Prostate gland (tissue), 2 donors: ENCODE measurements at regions not wholly inside any gene's neighbourhood (a gene's known extent, or its start where the extent isn't known, plus 50 kb on each side); places are given as distances from the start of the nearest gene placed in this dataset.

Experiments
- DNase-seq: peaks from one replicate; pipeline ENCODE4 v3.0.0-alpha.2; 2019; ENCODE audit warnings: low spot score
- H3K27ac ChIP-seq, 2 donors: fragments of 200-600 bp; sonication (generic); 2 replicates each; pipeline ENCODE4 v1.5.1; 2017 to 2019
- H3K27me3 ChIP-seq: fragments of 200-600 bp; sonication (generic); replicated peaks from 2 replicates; pipeline ENCODE4 v1.5.1; 2019; ENCODE audit not compliant: insufficient read depth
- H3K36me3 ChIP-seq, 2 donors: fragments of 200-600 bp; sonication (generic); 1 replicate in 1 of 2; 2 replicates in 1 of 2; pipeline versions ENCODE4 v1.5.1 to v1.8.1; 2017 to 2019
- H3K4me1 ChIP-seq: fragments of 200-600 bp; sonication (generic); replicated peaks from 2 replicates; pipeline ENCODE4 v1.5.1; 2019
- H3K4me3 ChIP-seq, 2 donors: fragments of 200-600 bp; sonication (generic); 2 replicates each; pipeline ENCODE4 v1.5.1; 2017 to 2019
- H3K9me3 ChIP-seq: fragments of 200-600 bp; sonication (generic); 2 replicates; pipeline ENCODE4 v1.5.1; 2017
- CTCF ChIP-seq, 4 experiments: fragments of 200-600 bp in 2 of 4; fragments of 450-650 bp in 2 of 4; sonication (generic) in 2 of 4; IDR thresholded peaks; 1 replicate in 3 of 4; 2 replicates in 1 of 4; pipeline ENCODE4 v1.5.1; 2016 to 2019; ENCODE audit warnings: antibody characterized with exemption in 4 of 4, mild to moderate bottlenecking in 2 of 4, moderate library complexity in 2 of 4
- POLR2A ChIP-seq: fragments of 450-650 bp; IDR thresholded peaks from one replicate; pipeline ENCODE4 v1.6.1; 2016; ENCODE audit warnings: antibody characterized with exemption, mild to moderate bottlenecking
- POLR2AphosphoS5 ChIP-seq: sonication (generic); formaldehyde crosslinking; IDR thresholded peaks from one replicate; pipeline ENCODE4 v1.6.1; 2017; ENCODE audit warnings: antibody characterized with exemption
- WGBS: methylation state at CpG from one replicate; pipeline ENCODE4 v1.1.5; 2018; 5-methylcytosine and 5-hydroxymethylcytosine counted together
- intact Hi-C: fragments of 100-400 bp; cut with DNase I; formaldehyde crosslinking; loops from one replicate; pipeline ENCODE4 v1.14.2; 2022

GRCh38 chr11:69869311-69869939, 50.2 kb upstream of the FGF3 start:
- Histone ChIP-seq H3K27me3 (peaks cover 3% of the 10 kb centered on the region), H3K36me3 (no peaks in the 10 kb centered on the region), H3K4me3 (no peak overlapping the region), H3K9me3 (no peaks in the 10 kb centered on the region), H3K27ac (no peak overlapping the region), H3K4me1 (no peaks in the 10 kb centered on the region)
- intact Hi-C loops, result no loop called here
- WGBS, result 83% methylated on average over 13 of the region's 13 CpGs
- DNase-seq, result no peak
- TF ChIP-seq POLR2AphosphoS5 (no peak), POLR2A (no peak), CTCF (IDR thresholded peaks at IDR 0.05) (no peak)

GRCh38 chr11:69870766-69871165, 51.5 kb upstream of the FGF3 start:
- Histone ChIP-seq H3K27me3 (peaks cover 3% of the 10 kb centered on the region), H3K4me3 (no peak overlapping the region), H3K36me3 (no peaks in the 10 kb centered on the region), H3K9me3 (no peaks in the 10 kb centered on the region), H3K4me1 (no peaks in the 10 kb centered on the region), H3K27ac (no peak overlapping the region)
- WGBS, result 64% methylated on average over 3 of the region's 3 CpGs
- no peak for DNase-seq
- intact Hi-C loops, result no loop called here
- no peak for TF ChIP-seq POLR2AphosphoS5
- no peak for TF ChIP-seq POLR2A
- no peak for TF ChIP-seq CTCF (IDR thresholded peaks at IDR 0.05)

- WGBS, result 81% methylated on average over 15 of the region's 15 CpGs
- no peak for DNase-seq
- H3K9me3 ChIP-seq, result no peaks in the 10 kb centered on the region
- TF ChIP-seq CTCF (IDR thresholded peaks at IDR 0.05) (no peak), POLR2AphosphoS5 (no peak), POLR2A (no peak)
- no peak overlapping the region for H3K27ac ChIP-seq
- intact Hi-C loops, result no loop called here
- H3K4me3 ChIP-seq, result no peak overlapping the region
- no peaks in the 10 kb centered on the region for H3K36me3 ChIP-seq
- H3K27me3 ChIP-seq, result peaks cover 3% of the 10 kb centered on the region
- no peaks in the 10 kb centered on the region for H3K4me1 ChIP-seq
Observed at GRCh38 chr11:69873166-69874077, 54.2 kb upstream of the FGF3 start.

- H3K4me1 ChIP-seq, result no peaks in the 10 kb centered on the region
- H3K9me3 ChIP-seq, result no peaks in the 10 kb centered on the region
- no peak overlapping the region for H3K27ac ChIP-seq
- intact Hi-C loops, result no loop called here
- H3K27me3 ChIP-seq, result no peaks in the 10 kb centered on the region
- DNase-seq, result no peak
- no peak overlapping the region for H3K4me3 ChIP-seq
- H3K36me3 ChIP-seq, result no peaks in the 10 kb centered on the region
- TF ChIP-seq CTCF (IDR thresholded peaks at IDR 0.05) (no peak), POLR2AphosphoS5 (no peak), POLR2A (no peak)
- 85% methylated on average over 22 of the region's 22 CpGs for WGBS
Observed at GRCh38 chr11:69874178-69874983, 55.2 kb upstream of the FGF3 start.
